ENCODE measurements at regions not wholly inside any gene's neighbourhood (a gene's known extent, or its start where the extent isn't known, plus 50 kb on each side); places are given as distances from the start of the nearest gene placed in this dataset.

DNA sequence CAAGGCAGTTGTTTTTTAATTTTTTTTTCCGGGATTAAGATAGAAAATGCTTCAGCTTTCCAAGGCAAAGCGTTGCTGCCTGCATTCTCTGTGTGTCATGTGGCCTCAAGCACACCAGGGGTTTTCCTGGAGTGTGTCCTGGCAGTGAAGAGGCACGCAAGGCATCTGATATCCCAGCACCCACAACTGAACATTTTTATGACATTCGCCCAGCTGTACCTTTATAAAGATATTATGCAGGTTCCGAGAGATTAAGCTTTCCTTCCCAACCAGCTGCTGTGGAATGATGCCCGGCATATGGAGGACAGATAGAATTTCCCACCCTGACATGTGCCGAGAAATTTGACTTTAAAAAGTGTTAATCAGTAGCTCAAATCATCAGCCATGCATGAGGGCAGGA lies 205.6 kb downstream of the GADD45G start:
- BruUV-seq (replicated peaks) = no TSS peak
- no peaks in the 10 kb centered on the region for H3K36me3 ChIP-seq (ENCODE audit: insufficient read depth, low read length)
- H3K9me3 ChIP-seq (ENCODE audit: low read length) = no peaks in the 10 kb centered on the region
- intact Hi-C loops (cut with micrococcal nuclease; ENCODE audit: unreplicated experiment) = no loop called here
- no peak overlapping the region for H3K27ac ChIP-seq (ENCODE audit: low read depth, low read length, poor library complexity, severe bottlenecking)
- POLR2A ChIA-PET = no interaction called here
- H3K79me2 ChIP-seq (ENCODE audit: insufficient read depth, low read depth, low read length) = no peaks in the 10 kb centered on the region
- H4K20me1 ChIP-seq (ENCODE audit: insufficient read depth, low read length) = no peaks in the 10 kb centered on the region
- no peak overlapping the region for H3K4me3 ChIP-seq (ENCODE audit: low read depth, low read length, poor library complexity, severe bottlenecking)
- no peak for DNase-seq (ENCODE audit: low spot score)
- CTCF ChIA-PET (ENCODE audit: unreplicated experiment) = no interaction called here
- no peak overlapping the region for H3K4me2 ChIP-seq (ENCODE audit: low read length)
- H2AFZ ChIP-seq (ENCODE audit: low read length) = no peak overlapping the region
- TF ChIP-seq, protein P1, sequence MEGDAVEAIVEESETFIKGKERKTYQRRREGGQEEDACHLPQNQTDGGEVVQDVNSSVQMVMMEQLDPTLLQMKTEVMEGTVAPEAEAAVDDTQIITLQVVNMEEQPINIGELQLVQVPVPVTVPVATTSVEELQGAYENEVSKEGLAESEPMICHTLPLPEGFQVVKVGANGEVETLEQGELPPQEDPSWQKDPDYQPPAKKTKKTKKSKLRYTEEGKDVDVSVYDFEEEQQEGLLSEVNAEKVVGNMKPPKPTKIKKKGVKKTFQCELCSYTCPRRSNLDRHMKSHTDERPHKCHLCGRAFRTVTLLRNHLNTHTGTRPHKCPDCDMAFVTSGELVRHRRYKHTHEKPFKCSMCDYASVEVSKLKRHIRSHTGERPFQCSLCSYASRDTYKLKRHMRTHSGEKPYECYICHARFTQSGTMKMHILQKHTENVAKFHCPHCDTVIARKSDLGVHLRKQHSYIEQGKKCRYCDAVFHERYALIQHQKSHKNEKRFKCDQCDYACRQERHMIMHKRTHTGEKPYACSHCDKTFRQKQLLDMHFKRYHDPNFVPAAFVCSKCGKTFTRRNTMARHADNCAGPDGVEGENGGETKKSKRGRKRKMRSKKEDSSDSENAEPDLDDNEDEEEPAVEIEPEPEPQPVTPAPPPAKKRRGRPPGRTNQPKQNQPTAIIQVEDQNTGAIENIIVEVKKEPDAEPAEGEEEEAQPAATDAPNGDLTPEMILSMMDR (conservative IDR thresholded peaks at IDR 0.05; ENCODE audit: low read length) = no peak
- no peak for TF ChIP-seq EZH2phosphoT487 (IDR thresholded peaks at IDR 0.05; ENCODE audit: borderline replicate concordance, low read depth, low read length)
- no peaks in the 10 kb centered on the region for H3K9me2 ChIP-seq (ENCODE audit: insufficient read depth, low read length)
- peaks cover 14% of the 10 kb centered on the region for H3K4me1 ChIP-seq (ENCODE audit: insufficient read depth, low read length, poor library complexity, severe bottlenecking)

DNA sequence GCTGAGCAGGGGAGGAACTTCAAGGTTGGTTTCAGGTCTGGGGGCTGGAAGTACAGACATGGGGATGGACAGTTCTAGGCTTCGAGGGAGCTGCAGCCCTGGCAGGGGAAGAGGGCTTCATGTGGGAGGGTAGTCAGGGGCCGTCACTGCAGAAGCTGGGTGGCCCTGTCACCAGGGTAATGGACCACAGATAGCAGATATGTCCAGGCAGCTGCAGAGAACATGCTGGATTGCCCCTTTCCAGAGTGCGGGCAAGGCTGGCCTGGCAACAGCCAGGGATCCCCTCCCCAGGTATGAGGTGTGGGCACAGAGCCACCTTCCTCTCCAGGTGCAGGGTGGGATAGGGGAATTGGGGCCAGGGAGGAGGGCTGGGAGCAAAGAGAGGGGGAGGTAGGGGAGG lies 206.5 kb downstream of the GADD45G start:
- BruUV-seq (replicated peaks) = no TSS peak
- H3K79me2 ChIP-seq (ENCODE audit: insufficient read depth, low read depth, low read length) = no peaks in the 10 kb centered on the region
- H3K27ac ChIP-seq (ENCODE audit: low read depth, low read length, poor library complexity, severe bottlenecking) = no peak overlapping the region
- H3K36me3 ChIP-seq (ENCODE audit: insufficient read depth, low read length) = no peaks in the 10 kb centered on the region
- no peak overlapping the region for H3K4me3 ChIP-seq (ENCODE audit: low read depth, low read length, poor library complexity, severe bottlenecking)
- TF ChIP-seq, protein P1 (conservative IDR thresholded peaks at IDR 0.05; ENCODE audit: low read length) = no peak
- no peak for TF ChIP-seq EZH2phosphoT487 (IDR thresholded peaks at IDR 0.05; ENCODE audit: borderline replicate concordance, low read depth, low read length)
- ChIA-PET POLR2A (no interaction called here), CTCF (ENCODE audit: unreplicated experiment) (no interaction called here)
- intact Hi-C loops (cut with micrococcal nuclease; ENCODE audit: unreplicated experiment) = no loop called here
- no peaks in the 10 kb centered on the region for H4K20me1 ChIP-seq (ENCODE audit: insufficient read depth, low read length)
- no peak overlapping the region for H2AFZ ChIP-seq (ENCODE audit: low read length)
- no peaks in the 10 kb centered on the region for H3K9me2 ChIP-seq (ENCODE audit: insufficient read depth, low read length)
- no peaks in the 10 kb centered on the region for H3K9me3 ChIP-seq (ENCODE audit: low read length)
- H3K4me2 ChIP-seq (ENCODE audit: low read length) = no peak overlapping the region
- peaks cover 23% of the 10 kb centered on the region for H3K4me1 ChIP-seq (ENCODE audit: insufficient read depth, low read length, poor library complexity, severe bottlenecking)
- no peak for DNase-seq (ENCODE audit: low spot score)

DNA sequence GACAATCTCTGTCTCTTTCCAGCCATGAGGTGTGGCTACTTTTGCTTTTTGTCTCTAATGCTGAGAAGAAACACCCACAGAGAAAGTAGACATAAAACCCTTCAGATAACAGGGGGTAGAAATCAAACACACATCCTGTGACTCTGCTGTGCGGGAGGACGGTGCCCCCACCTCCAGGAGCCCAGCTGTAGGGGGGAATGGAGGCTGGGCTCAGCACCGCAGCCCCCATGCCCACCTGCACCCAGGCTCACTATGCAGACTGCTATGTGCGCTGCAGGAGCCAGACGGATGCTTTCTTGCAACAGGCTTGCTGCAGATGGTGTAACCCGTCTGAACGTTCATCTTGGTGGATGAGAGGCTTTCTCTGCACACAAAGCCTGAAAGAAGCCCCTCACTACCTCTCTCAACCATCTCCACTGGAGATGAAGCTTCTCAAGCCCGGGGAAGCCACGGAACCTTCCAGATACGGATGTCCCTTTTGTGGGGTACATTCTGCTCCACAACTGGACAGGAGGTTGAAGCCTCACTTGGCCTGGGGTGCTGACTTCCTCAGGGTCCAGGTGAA lies 207.2 kb downstream of the GADD45G start:
- Histone ChIP-seq H3K27ac (ENCODE audit: low read depth, low read length, poor library complexity, severe bottlenecking) (no peak overlapping the region), H3K9me3 (ENCODE audit: low read length) (no peaks in the 10 kb centered on the region), H3K4me2 (ENCODE audit: low read length) (no peak overlapping the region), H3K9me2 (ENCODE audit: insufficient read depth, low read length) (no peaks in the 10 kb centered on the region), H3K79me2 (ENCODE audit: insufficient read depth, low read depth, low read length) (no peaks in the 10 kb centered on the region), H2AFZ (ENCODE audit: low read length) (no peak overlapping the region), H4K20me1 (ENCODE audit: insufficient read depth, low read length) (no peaks in the 10 kb centered on the region), H3K36me3 (ENCODE audit: insufficient read depth, low read length) (no peaks in the 10 kb centered on the region), H3K4me1 (ENCODE audit: insufficient read depth, low read length, poor library complexity, severe bottlenecking) (peaks cover 23% of the 10 kb centered on the region), H3K4me3 (ENCODE audit: low read depth, low read length, poor library complexity, severe bottlenecking) (no peak overlapping the region)
- intact Hi-C loops (cut with micrococcal nuclease; ENCODE audit: unreplicated experiment) = no loop called here
- ChIA-PET POLR2A (no interaction called here), CTCF (ENCODE audit: unreplicated experiment) (interaction anchor here (0.7 kb wide), 1 partner anchor 210 kb away, joined by 3 read pairs; no protein-coding TSS in a partner anchor)
- no peak for TF ChIP-seq EZH2phosphoT487 (IDR thresholded peaks at IDR 0.05; ENCODE audit: borderline replicate concordance, low read depth, low read length)
- TF ChIP-seq, protein P1 (conservative IDR thresholded peaks at IDR 0.05; ENCODE audit: low read length) = no peak
- DNase-seq (ENCODE audit: low spot score) = no peak
- no TSS peak for BruUV-seq (replicated peaks)

All from OCI-LY7 (cell line).